ENCODE measurements at regions not wholly inside any gene's neighbourhood (a gene's known extent, or its start where the extent isn't known, plus 50 kb on each side); places are given as distances from the start of the nearest gene placed in this dataset.
"Not testable (repeated sequence)": the region's sequence is repeated elsewhere in the genome, so short reads cannot be mapped to it uniquely, and the experiment has no call there.

- H3K4me3 ChIP-seq (ENCODE audit: low read length); H3K27me3 ChIP-seq (ENCODE audit: control insufficient read depth, insufficient read depth, low read length); H3K9ac ChIP-seq (ENCODE audit: low read length); H3K27ac ChIP-seq (ENCODE audit: low read depth, low read length); H3K4me1 ChIP-seq (ENCODE audit: control insufficient read depth, insufficient read depth, low read length); H3K36me3 ChIP-seq (ENCODE audit: control insufficient read depth, insufficient read depth, low read length): not testable (repeated sequence)
Measured at GRCh38 chr21:5136406-5136805, 5385.0 kb upstream of the TPTE start.

GRCh38 chr21:5137006-5137405, 5384.4 kb upstream of the TPTE start:
- not testable (repeated sequence) for H3K4me1 ChIP-seq (ENCODE audit: control insufficient read depth, insufficient read depth, low read length); H3K27me3 ChIP-seq (ENCODE audit: control insufficient read depth, insufficient read depth, low read length); H3K27ac ChIP-seq (ENCODE audit: low read depth, low read length); H3K4me3 ChIP-seq (ENCODE audit: low read length); H3K9ac ChIP-seq (ENCODE audit: low read length); H3K36me3 ChIP-seq (ENCODE audit: control insufficient read depth, insufficient read depth, low read length)

- H3K4me3 ChIP-seq (ENCODE audit: low read length); H3K27ac ChIP-seq (ENCODE audit: low read depth, low read length); H3K9ac ChIP-seq (ENCODE audit: low read length); H3K4me1 ChIP-seq (ENCODE audit: control insufficient read depth, insufficient read depth, low read length); H3K27me3 ChIP-seq (ENCODE audit: control insufficient read depth, insufficient read depth, low read length); H3K36me3 ChIP-seq (ENCODE audit: control insufficient read depth, insufficient read depth, low read length): not testable (repeated sequence)
Measured at GRCh38 chr21:5138687-5139086, 5382.7 kb upstream of the TPTE start.

GRCh38 chr21:5139528-5139927, 5381.9 kb upstream of the TPTE start:
- H3K4me3 ChIP-seq (ENCODE audit: low read length); H3K36me3 ChIP-seq (ENCODE audit: control insufficient read depth, insufficient read depth, low read length); H3K27ac ChIP-seq (ENCODE audit: low read depth, low read length); H3K9ac ChIP-seq (ENCODE audit: low read length); H3K27me3 ChIP-seq (ENCODE audit: control insufficient read depth, insufficient read depth, low read length); H3K4me1 ChIP-seq (ENCODE audit: control insufficient read depth, insufficient read depth, low read length): not testable (repeated sequence)

- H3K36me3 ChIP-seq (ENCODE audit: control insufficient read depth, insufficient read depth, low read length); H3K27me3 ChIP-seq (ENCODE audit: control insufficient read depth, insufficient read depth, low read length); H3K27ac ChIP-seq (ENCODE audit: low read depth, low read length); H3K4me3 ChIP-seq (ENCODE audit: low read length); H3K9ac ChIP-seq (ENCODE audit: low read length); H3K4me1 ChIP-seq (ENCODE audit: control insufficient read depth, insufficient read depth, low read length): not testable (repeated sequence)
Measured at GRCh38 chr21:5143011-5143410, 5378.4 kb upstream of the TPTE start.

GRCh38 chr21:5144731-5145130, 5376.7 kb upstream of the TPTE start:
- H3K27me3 ChIP-seq (ENCODE audit: control insufficient read depth, insufficient read depth, low read length); H3K36me3 ChIP-seq (ENCODE audit: control insufficient read depth, insufficient read depth, low read length); H3K27ac ChIP-seq (ENCODE audit: low read depth, low read length); H3K4me1 ChIP-seq (ENCODE audit: control insufficient read depth, insufficient read depth, low read length); H3K4me3 ChIP-seq (ENCODE audit: low read length); H3K9ac ChIP-seq (ENCODE audit: low read length): not testable (repeated sequence)

- H3K27me3 ChIP-seq (ENCODE audit: control insufficient read depth, insufficient read depth, low read length); H3K9ac ChIP-seq (ENCODE audit: low read length); H3K4me3 ChIP-seq (ENCODE audit: low read length); H3K27ac ChIP-seq (ENCODE audit: low read depth, low read length); H3K36me3 ChIP-seq (ENCODE audit: control insufficient read depth, insufficient read depth, low read length); H3K4me1 ChIP-seq (ENCODE audit: control insufficient read depth, insufficient read depth, low read length): not testable (repeated sequence)
Measured at GRCh38 chr21:5147685-5148084, 5373.7 kb upstream of the TPTE start.

GRCh38 chr21:5149222-5149621, 5372.2 kb upstream of the TPTE start:
- H3K4me3 ChIP-seq (ENCODE audit: low read length), result not testable (repeated sequence)

GRCh38 chr21:5153842-5154640, 5367.3 kb upstream of the TPTE start:
- not testable (repeated sequence) for H3K4me3 ChIP-seq (ENCODE audit: low read length); H3K9ac ChIP-seq (ENCODE audit: low read length)

More at GRCh38 chr21:5149222-5149621, 5372.2 kb upstream of the TPTE start:
- not testable (repeated sequence) for H3K36me3 ChIP-seq (ENCODE audit: control insufficient read depth, insufficient read depth, low read length); H3K4me1 ChIP-seq (ENCODE audit: control insufficient read depth, insufficient read depth, low read length); H3K9ac ChIP-seq (ENCODE audit: low read length); H3K27me3 ChIP-seq (ENCODE audit: control insufficient read depth, insufficient read depth, low read length); H3K27ac ChIP-seq (ENCODE audit: low read depth, low read length)

GRCh38 chr21:5154641-5154982, 5366.8 kb upstream of the TPTE start:
- H3K4me3 ChIP-seq (ENCODE audit: low read length); H3K9ac ChIP-seq (ENCODE audit: low read length): not testable (repeated sequence)

More at GRCh38 chr21:5153842-5154640, 5367.3 kb upstream of the TPTE start:
- H3K27ac ChIP-seq (ENCODE audit: low read depth, low read length); H3K27me3 ChIP-seq (ENCODE audit: control insufficient read depth, insufficient read depth, low read length); H3K36me3 ChIP-seq (ENCODE audit: control insufficient read depth, insufficient read depth, low read length); H3K4me1 ChIP-seq (ENCODE audit: control insufficient read depth, insufficient read depth, low read length): not testable (repeated sequence)

GRCh38 chr21:5162693-5163574, 5358.4 kb upstream of the TPTE start:
- not testable (repeated sequence) for H3K4me1 ChIP-seq (ENCODE audit: control insufficient read depth, insufficient read depth, low read length); H3K9ac ChIP-seq (ENCODE audit: low read length); H3K36me3 ChIP-seq (ENCODE audit: control insufficient read depth, insufficient read depth, low read length); H3K4me3 ChIP-seq (ENCODE audit: low read length); H3K27me3 ChIP-seq (ENCODE audit: control insufficient read depth, insufficient read depth, low read length); H3K27ac ChIP-seq (ENCODE audit: low read depth, low read length)

More at GRCh38 chr21:5154641-5154982, 5366.8 kb upstream of the TPTE start:
- not testable (repeated sequence) for H3K36me3 ChIP-seq (ENCODE audit: control insufficient read depth, insufficient read depth, low read length); H3K27me3 ChIP-seq (ENCODE audit: control insufficient read depth, insufficient read depth, low read length); H3K27ac ChIP-seq (ENCODE audit: low read depth, low read length); H3K4me1 ChIP-seq (ENCODE audit: control insufficient read depth, insufficient read depth, low read length)

GRCh38 chr21:5165829-5166228, 5355.6 kb upstream of the TPTE start:
- not testable (repeated sequence) for H3K36me3 ChIP-seq (ENCODE audit: control insufficient read depth, insufficient read depth, low read length); H3K27ac ChIP-seq (ENCODE audit: low read depth, low read length); H3K27me3 ChIP-seq (ENCODE audit: control insufficient read depth, insufficient read depth, low read length); H3K4me1 ChIP-seq (ENCODE audit: control insufficient read depth, insufficient read depth, low read length); H3K9ac ChIP-seq (ENCODE audit: low read length); H3K4me3 ChIP-seq (ENCODE audit: low read length)

All from rectal smooth muscle tissue (tissue), 1 donor.